ENCODE measurements at regions not wholly inside any gene's neighbourhood (a gene's known extent, or its start where the extent isn't known, plus 50 kb on each side); places are given as distances from the start of the nearest gene placed in this dataset.

DNA sequence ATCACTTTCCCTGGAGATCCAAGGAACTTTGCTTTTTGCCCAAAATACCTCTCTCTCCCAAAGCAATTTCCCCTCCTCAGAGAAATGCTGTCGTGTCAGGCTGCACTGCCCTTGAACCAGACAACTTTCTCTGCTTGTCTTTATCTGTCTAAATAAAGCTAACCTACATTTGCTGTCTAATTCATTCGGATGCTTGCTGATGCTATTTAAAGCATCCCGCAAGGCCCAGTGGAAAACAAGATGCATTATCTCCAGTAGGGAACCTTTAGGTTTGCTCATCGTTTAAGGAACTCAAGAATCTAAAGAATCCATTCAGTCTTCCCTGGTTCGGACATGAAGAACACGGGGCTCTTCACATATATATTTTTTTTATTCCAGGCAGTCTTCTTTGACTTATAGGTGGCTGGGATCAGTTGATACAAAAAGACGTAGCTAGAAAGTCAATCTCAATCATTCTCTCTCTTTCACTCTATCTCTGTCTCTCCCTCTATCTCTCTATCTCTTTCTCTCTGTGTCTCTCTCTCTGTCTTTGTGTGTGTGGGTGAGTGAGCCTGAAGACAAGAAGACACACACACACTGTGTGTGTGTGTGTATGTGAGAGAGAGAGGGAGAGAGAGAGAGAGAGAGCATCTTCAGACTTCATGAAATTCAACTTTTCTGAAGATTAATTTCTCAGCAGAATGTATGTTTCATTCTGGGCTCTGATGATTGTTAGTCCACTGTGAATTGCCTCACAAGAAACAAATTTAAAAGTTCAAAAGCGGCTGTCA lies 92.8 kb upstream of the MKLN1 start:
- Histone ChIP-seq H3K4me3 (no peak overlapping the region), H3K27ac (peak overlapping the region in 1 of 2 donors; percentile 29), H3K9me3 (no peaks in the 10 kb centered on the region), H3K27me3 (no peaks in the 10 kb centered on the region), H3K36me3 (ENCODE audit: low read depth, missing control alignments) (no peaks in the 10 kb centered on the region), H3K4me1 (peaks cover 12% of the 10 kb centered on the region)
- intact Hi-C loops (cut with DNase I; ENCODE audit: low total_unique reads): no loop called here
- TF ChIP-seq, protein P1, sequence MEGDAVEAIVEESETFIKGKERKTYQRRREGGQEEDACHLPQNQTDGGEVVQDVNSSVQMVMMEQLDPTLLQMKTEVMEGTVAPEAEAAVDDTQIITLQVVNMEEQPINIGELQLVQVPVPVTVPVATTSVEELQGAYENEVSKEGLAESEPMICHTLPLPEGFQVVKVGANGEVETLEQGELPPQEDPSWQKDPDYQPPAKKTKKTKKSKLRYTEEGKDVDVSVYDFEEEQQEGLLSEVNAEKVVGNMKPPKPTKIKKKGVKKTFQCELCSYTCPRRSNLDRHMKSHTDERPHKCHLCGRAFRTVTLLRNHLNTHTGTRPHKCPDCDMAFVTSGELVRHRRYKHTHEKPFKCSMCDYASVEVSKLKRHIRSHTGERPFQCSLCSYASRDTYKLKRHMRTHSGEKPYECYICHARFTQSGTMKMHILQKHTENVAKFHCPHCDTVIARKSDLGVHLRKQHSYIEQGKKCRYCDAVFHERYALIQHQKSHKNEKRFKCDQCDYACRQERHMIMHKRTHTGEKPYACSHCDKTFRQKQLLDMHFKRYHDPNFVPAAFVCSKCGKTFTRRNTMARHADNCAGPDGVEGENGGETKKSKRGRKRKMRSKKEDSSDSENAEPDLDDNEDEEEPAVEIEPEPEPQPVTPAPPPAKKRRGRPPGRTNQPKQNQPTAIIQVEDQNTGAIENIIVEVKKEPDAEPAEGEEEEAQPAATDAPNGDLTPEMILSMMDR (IDR thresholded peaks at IDR 0.05): no peak
- no peak for TF ChIP-seq POLR2A (IDR thresholded peaks at IDR 0.05)
- WGBS, 2 donors: 39 to 43% methylated on average over 8 of the region's 8 CpGs
- DNase-seq: no peak

DNA sequence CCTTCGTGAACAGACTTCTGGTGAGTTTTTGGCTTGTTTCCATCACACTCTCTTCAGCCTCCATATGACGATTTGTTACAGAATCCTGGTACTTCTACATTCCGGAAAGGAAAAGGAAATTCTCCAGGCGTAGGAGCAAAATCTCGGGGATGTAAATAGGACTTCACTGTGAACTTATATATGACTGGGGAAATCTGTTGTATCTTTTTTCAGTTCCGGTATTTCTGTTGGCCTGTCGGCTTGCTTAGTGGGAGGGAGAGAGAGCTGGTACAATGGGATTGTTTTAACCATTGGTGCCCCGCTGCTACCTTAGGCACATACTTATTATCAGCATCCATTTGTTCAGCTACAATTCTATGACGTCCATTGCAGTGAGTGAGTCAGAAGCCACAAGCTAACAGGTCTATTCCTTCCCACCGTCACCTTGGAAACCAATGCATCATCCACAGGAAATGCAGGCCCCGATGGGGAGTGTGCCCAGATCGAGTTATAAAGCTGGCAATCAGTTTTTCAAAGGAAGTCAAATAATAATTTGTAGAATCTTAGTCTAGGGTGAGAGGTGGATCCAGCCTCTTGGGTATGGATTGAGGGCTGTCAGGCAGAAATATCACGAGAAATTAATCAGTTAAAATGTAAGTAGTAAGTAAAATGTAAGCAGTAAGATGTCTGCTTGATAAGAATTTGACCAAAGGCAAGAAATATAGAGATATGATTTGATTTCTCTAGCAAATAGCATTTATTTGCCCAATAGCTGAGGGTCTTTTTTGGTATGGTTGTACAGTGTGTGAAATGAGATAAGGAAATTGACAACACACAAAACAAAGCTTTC lies 92.0 kb upstream of the MKLN1 start:
- intact Hi-C loops (cut with DNase I; ENCODE audit: low total_unique reads): no loop called here
- Histone ChIP-seq H3K4me3 (no peak overlapping the region), H3K27ac (peak overlapping the region in 1 of 2 donors; percentile 29), H3K9me3 (no peaks in the 10 kb centered on the region), H3K4me1 (peaks cover 12% of the 10 kb centered on the region), H3K36me3 (ENCODE audit: low read depth, missing control alignments) (no peaks in the 10 kb centered on the region), H3K27me3 (no peaks in the 10 kb centered on the region)
- no peak for DNase-seq
- 57 to 72% methylated on average over 13 of the region's 13 CpGs for WGBS, 2 donors
- TF ChIP-seq POLR2A (IDR thresholded peaks at IDR 0.05): no peak

DNA sequence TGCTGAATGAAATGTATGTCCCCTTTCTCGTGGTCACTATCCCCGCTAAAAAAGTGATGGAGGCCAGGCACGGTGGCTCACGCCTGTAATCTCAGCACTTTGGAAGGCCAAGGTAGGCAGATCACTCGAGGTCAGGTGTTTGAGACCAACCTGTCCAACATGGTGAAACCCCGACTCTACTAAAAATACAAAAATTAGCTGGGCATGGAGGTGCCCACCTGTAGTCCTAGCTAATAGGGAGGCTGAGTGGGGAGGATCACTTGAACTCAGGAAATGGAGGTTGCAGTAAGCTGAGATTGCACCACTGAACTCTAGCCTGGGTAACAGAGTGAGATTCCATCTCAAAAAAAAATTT lies 91.4 kb upstream of the MKLN1 start:
- H3K27ac ChIP-seq: no peak overlapping the region
- intact Hi-C loops (cut with DNase I; ENCODE audit: low total_unique reads): no loop called here
- WGBS, 2 donors: 92 to 93% methylated on average over 6 of the region's 6 CpGs
- no peaks in the 10 kb centered on the region for H3K27me3 ChIP-seq
- H3K4me1 ChIP-seq: peaks cover 12% of the 10 kb centered on the region
- no peak overlapping the region for H3K4me3 ChIP-seq
- no peak for DNase-seq
- TF ChIP-seq POLR2A (IDR thresholded peaks at IDR 0.05): no peak
- TF ChIP-seq, protein P1 (IDR thresholded peaks at IDR 0.05): no peak
- H3K36me3 ChIP-seq (ENCODE audit: low read depth, missing control alignments): no peaks in the 10 kb centered on the region
- H3K9me3 ChIP-seq: no peaks in the 10 kb centered on the region

DNA sequence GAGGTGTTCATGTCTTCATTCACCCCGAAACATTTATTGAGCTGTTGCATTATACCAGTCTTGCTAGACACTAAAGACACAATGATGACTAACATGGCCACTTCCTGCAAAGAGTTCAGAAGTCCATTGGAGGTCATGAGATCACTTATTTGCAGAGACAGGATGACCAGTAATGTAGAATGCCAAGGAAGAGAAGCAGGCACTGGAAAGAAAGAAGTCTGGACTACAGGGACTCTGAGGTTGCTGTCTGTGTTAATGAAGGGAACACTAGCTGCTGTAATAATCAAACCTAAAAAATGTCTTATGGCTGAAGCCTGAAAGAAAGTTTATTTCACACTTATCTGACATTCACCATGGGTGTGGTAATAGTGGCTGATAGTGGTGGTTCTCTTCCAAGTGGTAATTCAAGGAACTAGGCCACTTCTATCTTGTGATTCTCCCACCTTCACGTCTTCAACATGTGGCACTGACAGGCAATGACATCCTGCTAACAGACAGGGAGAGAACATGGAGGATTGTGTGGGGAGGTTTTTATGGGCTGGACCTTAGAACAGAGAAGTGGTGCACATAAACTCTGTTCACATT lies 89.2 kb upstream of the MKLN1 start:
- Histone ChIP-seq H3K27me3 (no peaks in the 10 kb centered on the region), H3K27ac (no peak overlapping the region), H3K4me1 (peaks cover 12% of the 10 kb centered on the region), H3K9me3 (no peaks in the 10 kb centered on the region), H3K4me3 (no peak overlapping the region), H3K36me3 (ENCODE audit: low read depth, missing control alignments) (no peaks in the 10 kb centered on the region)
- 89 to 93% methylated on average over 2 of the region's 2 CpGs for WGBS, 2 donors
- DNase-seq: no peak
- intact Hi-C loops (cut with DNase I; ENCODE audit: low total_unique reads): no loop called here
- no peak for TF ChIP-seq POLR2A (IDR thresholded peaks at IDR 0.05)
- TF ChIP-seq, protein P1 (IDR thresholded peaks at IDR 0.05): no peak

DNA sequence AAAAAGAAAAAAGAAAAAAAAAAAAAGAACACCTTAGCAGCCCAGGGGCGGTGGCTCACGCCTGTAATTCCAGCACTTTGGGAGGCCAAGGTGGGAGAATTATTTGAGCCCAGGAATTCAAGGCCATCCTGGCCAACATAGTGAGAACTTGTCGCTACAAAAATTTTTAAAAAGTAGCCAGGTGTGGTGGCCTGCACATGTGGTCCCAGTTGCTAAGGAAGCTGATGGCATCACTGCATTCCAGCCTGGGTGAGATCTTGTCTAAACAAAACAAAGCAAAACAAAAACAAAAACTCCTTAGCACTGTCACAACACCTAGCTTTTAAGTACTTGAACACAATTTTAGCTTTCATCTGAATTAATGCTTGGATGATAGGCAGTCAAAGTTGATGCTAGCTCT lies 86.3 kb upstream of the MKLN1 start:
- Histone ChIP-seq H3K27ac (no peak overlapping the region), H3K4me3 (no peak overlapping the region), H3K36me3 (ENCODE audit: low read depth, missing control alignments) (no peaks in the 10 kb centered on the region), H3K4me1 (no peaks in the 10 kb centered on the region), H3K9me3 (no peaks in the 10 kb centered on the region), H3K27me3 (no peaks in the 10 kb centered on the region)
- WGBS, 2 donors: 89 to 95% methylated on average over 3 of the region's 3 CpGs
- no peak for DNase-seq
- TF ChIP-seq POLR2A (IDR thresholded peaks at IDR 0.05): no peak
- TF ChIP-seq, protein P1 (IDR thresholded peaks at IDR 0.05): no peak
- intact Hi-C loops (cut with DNase I; ENCODE audit: low total_unique reads): no loop called here

All from testis (tissue), 2 donors.